ENCODE measurements at regions not wholly inside any gene's neighbourhood (a gene's known extent, or its start where the extent isn't known, plus 50 kb on each side); places are given as distances from the start of the nearest gene placed in this dataset.

- no peak for DNase-seq
Observed at GRCh38 chr10:44240584-44241205, 144.2 kb downstream of the CXCL12 start.

- DNase-seq, result no peak
Observed at GRCh38 chr10:44238212-44238611, 146.7 kb downstream of the CXCL12 start.

GRCh38 chr10:44237364-44238049, 147.4 kb downstream of the CXCL12 start:
- no peak for DNase-seq

GRCh38 chr10:44235363-44235762, 149.5 kb downstream of the CXCL12 start:
- DNase-seq, result no peak

GRCh38 chr10:44234483-44234875, 150.4 kb downstream of the CXCL12 start:
- DNase-seq, result no peak

- no peak for DNase-seq
Observed at GRCh38 chr10:44233561-44234482, 151.1 kb downstream of the CXCL12 start.

GRCh38 chr10:44217274-44217820, 167.6 kb downstream of the CXCL12 start:
- DNase-seq, result no peak

- no peak for DNase-seq
Observed at GRCh38 chr10:44216073-44216472, 168.8 kb downstream of the CXCL12 start.

GRCh38 chr10:44209811-44210210, 175.1 kb downstream of the CXCL12 start:
- no peak for DNase-seq

GRCh38 chr10:44207160-44207559, 177.7 kb downstream of the CXCL12 start:
- no peak for DNase-seq

- DNase-seq, result no peak
Observed at GRCh38 chr10:44206127-44206818, 178.6 kb downstream of the CXCL12 start.

GRCh38 chr10:44205067-44205466, 179.8 kb downstream of the CXCL12 start:
- DNase-seq, result no peak

- no peak for DNase-seq
Observed at GRCh38 chr10:44203535-44203934, 181.4 kb downstream of the CXCL12 start.

- no peak for DNase-seq
Observed at GRCh38 chr10:44202952-44203351, 181.9 kb downstream of the CXCL12 start.

GRCh38 chr10:44201656-44202055, 183.2 kb downstream of the CXCL12 start:
- no peak for DNase-seq

GRCh38 chr10:44201011-44201410, 183.9 kb downstream of the CXCL12 start:
- no peak for DNase-seq

- no peak for DNase-seq
Observed at GRCh38 chr10:44199991-44200655, 184.8 kb downstream of the CXCL12 start.

GRCh38 chr10:44199267-44199666, 185.6 kb downstream of the CXCL12 start:
- DNase-seq, result no peak

- no peak for DNase-seq
Observed at GRCh38 chr10:44198780-44199097, 186.2 kb downstream of the CXCL12 start.

- no peak for DNase-seq
Observed at GRCh38 chr10:44198096-44198779, 186.7 kb downstream of the CXCL12 start.

GRCh38 chr10:44197646-44198045, 187.3 kb downstream of the CXCL12 start:
- no peak for DNase-seq

GRCh38 chr10:44196336-44196735, 188.6 kb downstream of the CXCL12 start:
- no peak for DNase-seq

Measured in activated effector memory CD4-positive, alpha-beta T cell treated with Interleukin-2 at 50 U/mL for 16 hours (primary cell).